ENCODE measurements at regions not wholly inside any gene's neighbourhood (a gene's known extent, or its start where the extent isn't known, plus 50 kb on each side); places are given as distances from the start of the nearest gene placed in this dataset.
A peak's percentile ranks its signal among the peaks of the same experiment; 100 is the strongest.

- TF ChIP-seq, protein P1, sequence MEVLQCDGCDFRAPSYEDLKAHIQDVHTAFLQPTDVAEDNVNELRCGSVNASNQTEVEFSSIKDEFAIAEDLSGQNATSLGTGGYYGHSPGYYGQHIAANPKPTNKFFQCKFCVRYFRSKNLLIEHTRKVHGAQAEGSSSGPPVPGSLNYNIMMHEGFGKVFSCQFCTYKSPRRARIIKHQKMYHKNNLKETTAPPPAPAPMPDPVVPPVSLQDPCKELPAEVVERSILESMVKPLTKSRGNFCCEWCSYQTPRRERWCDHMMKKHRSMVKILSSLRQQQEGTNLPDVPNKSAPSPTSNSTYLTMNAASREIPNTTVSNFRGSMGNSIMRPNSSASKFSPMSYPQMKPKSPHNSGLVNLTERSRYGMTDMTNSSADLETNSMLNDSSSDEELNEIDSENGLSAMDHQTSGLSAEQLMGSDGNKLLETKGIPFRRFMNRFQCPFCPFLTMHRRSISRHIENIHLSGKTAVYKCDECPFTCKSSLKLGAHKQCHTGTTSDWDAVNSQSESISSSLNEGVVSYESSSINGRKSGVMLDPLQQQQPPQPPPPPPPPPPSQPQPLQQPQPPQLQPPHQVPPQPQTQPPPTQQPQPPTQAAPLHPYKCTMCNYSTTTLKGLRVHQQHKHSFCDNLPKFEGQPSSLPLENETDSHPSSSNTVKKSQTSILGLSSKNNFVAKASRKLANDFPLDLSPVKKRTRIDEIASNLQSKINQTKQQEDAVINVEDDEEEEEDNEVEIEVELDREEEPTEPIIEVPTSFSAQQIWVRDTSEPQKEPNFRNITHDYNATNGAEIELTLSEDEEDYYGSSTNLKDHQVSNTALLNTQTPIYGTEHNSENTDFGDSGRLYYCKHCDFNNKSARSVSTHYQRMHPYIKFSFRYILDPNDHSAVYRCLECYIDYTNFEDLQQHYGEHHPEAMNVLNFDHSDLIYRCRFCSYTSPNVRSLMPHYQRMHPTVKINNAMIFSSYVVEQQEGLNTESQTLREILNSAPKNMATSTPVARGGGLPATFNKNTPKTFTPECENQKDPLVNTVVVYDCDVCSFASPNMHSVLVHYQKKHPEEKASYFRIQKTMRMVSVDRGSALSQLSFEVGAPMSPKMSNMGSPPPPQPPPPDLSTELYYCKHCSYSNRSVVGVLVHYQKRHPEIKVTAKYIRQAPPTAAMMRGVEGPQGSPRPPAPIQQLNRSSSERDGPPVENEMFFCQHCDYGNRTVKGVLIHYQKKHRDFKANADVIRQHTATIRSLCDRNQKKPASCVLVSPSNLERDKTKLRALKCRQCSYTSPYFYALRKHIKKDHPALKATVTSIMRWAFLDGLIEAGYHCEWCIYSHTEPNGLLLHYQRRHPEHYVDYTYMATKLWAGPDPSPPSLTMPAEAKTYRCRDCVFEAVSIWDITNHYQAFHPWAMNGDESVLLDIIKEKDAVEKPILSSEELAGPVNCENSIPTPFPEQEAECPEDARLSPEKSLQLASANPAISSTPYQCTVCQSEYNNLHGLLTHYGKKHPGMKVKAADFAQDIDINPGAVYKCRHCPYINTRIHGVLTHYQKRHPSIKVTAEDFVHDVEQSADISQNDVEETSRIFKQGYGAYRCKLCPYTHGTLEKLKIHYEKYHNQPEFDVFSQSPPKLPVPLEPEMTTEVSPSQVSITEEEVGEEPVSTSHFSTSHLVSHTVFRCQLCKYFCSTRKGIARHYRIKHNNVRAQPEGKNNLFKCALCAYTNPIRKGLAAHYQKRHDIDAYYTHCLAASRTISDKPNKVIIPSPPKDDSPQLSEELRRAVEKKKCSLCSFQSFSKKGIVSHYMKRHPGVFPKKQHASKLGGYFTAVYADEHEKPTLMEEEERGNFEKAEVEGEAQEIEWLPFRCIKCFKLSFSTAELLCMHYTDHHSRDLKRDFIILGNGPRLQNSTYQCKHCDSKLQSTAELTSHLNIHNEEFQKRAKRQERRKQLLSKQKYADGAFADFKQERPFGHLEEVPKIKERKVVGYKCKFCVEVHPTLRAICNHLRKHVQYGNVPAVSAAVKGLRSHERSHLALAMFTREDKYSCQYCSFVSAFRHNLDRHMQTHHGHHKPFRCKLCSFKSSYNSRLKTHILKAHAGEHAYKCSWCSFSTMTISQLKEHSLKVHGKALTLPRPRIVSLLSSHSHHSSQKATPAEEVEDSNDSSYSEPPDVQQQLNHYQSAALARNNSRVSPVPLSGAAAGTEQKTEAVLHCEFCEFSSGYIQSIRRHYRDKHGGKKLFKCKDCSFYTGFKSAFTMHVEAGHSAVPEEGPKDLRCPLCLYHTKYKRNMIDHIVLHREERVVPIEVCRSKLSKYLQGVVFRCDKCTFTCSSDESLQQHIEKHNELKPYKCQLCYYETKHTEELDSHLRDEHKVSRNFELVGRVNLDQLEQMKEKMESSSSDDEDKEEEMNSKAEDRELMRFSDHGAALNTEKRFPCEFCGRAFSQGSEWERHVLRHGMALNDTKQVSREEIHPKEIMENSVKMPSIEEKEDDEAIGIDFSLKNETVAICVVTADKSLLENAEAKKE (CRISPR knock-in tag; IDR thresholded peaks at IDR 0.05): no peak
These were observed 208.2 kb upstream of the EPHA4 start (continued) for GRCh38 chr2:221780281-221780688.

GRCh38 chr2:221779614-221780067 lies 207.5 kb upstream of the EPHA4 start:
- Histone ChIP-seq H3F3A (replicated peaks; ENCODE audit: low read depth) (no peaks in the 10 kb centered on the region), H3K27ac (ENCODE audit: low read depth) (no peak overlapping the region), H3K4me1 (ENCODE audit: insufficient read depth) (peaks cover 20% of the 10 kb centered on the region), H3K27me3 (ENCODE audit: insufficient read depth) (no peaks in the 10 kb centered on the region), H3K9me2 (ENCODE audit: insufficient read depth) (peaks cover 8% of the 10 kb centered on the region), H3K36me3 (ENCODE audit: insufficient read depth) (0 out of 2 replicates have a peak, but pooled peaks cover 3% of the 10 kb centered on the region), H2AFZ (peak overlapping the region; percentile 75; the same call in 1 of the 2 replicates), H3K4me3 (no peak overlapping the region), H3K4me2 (peak overlapping the region; percentile 46; the same call in 1 of the 2 replicates), H4K20me1 (replicated peaks; ENCODE audit: insufficient read depth) (no peaks in the 10 kb centered on the region), H3K79me2 (replicated peaks; ENCODE audit: insufficient read depth) (no peaks in the 10 kb centered on the region)
- ATAC-seq (no peak), DNase-seq (ENCODE audit: low spot score) (no peak)
- Mint-ChIP-seq H3K27ac (no peak overlapping the region), H3K9me3 (peaks cover 4% of the 10 kb centered on the region), H3K4me1 (peaks cover 21% of the 10 kb centered on the region), H3K27me3 (ENCODE audit: insufficient read depth, low read depth, poor library complexity) (peaks cover 2% of the 10 kb centered on the region), H3K4me3 (no peak overlapping the region), H3K36me3 (ENCODE audit: low read depth) (no peaks in the 10 kb centered on the region)
- TF ChIP-seq CREB1 (CRISPR knock-in tag; IDR thresholded peaks at IDR 0.05; ENCODE audit: low read depth) (no peak), NANOG (IDR thresholded peaks at IDR 0.05; ENCODE audit: borderline replicate concordance) (no peak)
- TF ChIP-seq, protein P1 (CRISPR knock-in tag; IDR thresholded peaks at IDR 0.05): peak; percentile 87
